Right ventricle myocardium inferior (tissue), 1 donor: ENCODE measurements at regions not wholly inside any gene's neighbourhood (a gene's known extent, or its start where the extent isn't known, plus 50 kb on each side); places are given as distances from the start of the nearest gene placed in this dataset.

ENCODE experiments used
- ATAC-seq: fragments of 200-7000 bp; cut with Tn5 transposase; one replicate; pipeline ENCODE4 v1.9.1; 2020; ENCODE audit warnings: mild to moderate bottlenecking, moderate library complexity
- DNase-seq: peaks from one replicate; pipeline ENCODE4 v3.0.0; 2021; ENCODE audit errors: missing footprints
- intact Hi-C: fragments of 100-400 bp; cut with DNase I; formaldehyde crosslinking; loops from one replicate; pipeline ENCODE4 v1.11.0; 2022
- donor health status: DM: no; HTN: yes; CAD: no; lungs with severe emphysema.

DNA sequence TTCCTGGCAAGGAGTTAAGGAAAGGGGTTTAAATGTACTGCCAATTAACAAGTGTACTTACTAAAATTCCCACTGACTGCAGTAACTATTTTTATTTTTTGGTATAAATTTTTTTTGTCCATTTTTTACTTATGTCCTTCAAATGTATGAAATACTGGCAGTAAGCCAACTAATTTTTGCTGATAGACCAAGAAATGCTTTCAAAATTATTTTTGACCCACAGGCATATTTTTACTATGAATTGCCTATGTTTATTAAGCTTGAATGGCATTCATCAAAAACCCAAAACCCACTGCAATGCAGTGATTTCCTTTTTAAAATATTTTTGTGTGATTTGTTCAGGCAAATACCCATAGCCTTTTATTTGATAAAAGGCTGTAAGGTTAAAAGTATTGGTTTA lies 560.1 kb downstream of the UTRN start:
- DNase-seq (no peak), ATAC-seq (no peak)
- intact Hi-C loops = no loop called here

DNA sequence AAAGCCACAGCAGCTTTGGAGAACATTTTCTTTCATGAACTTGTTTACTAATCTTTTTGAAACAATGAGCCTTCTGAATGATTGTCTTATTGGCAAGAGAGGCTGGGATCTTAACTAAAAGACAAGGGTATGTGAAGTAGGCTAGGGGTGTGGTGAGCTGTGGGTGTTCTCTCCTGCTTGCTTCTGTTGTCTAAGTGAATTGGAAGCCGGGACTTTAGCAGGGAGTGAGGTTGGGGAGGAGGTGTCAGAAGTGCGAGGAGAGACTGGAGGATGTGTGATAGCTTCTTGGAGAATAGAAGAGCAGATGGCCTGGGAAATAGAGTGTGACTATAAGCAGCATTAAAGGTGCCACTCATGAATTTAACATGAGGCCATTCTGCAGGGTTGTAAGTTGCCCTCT lies 562.8 kb downstream of the UTRN start:
- intact Hi-C loops = no loop called here
- no peak for ATAC-seq
- DNase-seq = no peak

DNA sequence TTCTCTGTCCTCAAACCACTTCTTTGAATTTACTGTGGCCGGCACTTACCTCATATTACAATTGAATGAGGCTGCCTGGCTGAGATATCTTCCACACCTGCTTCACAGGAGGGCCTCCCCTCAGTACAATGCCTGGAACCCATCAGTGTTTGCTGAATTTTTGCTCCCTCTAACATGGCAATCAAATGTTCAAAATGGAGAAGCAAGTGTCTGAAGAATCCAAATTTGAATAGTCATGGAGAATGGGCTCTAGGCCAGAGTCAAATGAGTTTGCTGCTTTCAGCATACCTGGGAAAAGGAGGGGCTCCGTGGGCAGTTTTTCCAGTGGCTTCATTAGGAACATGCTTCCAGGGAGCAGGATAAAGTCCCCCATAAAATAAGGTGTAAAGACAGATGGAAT lies 564.8 kb downstream of the UTRN start:
- ATAC-seq (no peak), DNase-seq (no peak)
- intact Hi-C loops = no loop called here

DNA sequence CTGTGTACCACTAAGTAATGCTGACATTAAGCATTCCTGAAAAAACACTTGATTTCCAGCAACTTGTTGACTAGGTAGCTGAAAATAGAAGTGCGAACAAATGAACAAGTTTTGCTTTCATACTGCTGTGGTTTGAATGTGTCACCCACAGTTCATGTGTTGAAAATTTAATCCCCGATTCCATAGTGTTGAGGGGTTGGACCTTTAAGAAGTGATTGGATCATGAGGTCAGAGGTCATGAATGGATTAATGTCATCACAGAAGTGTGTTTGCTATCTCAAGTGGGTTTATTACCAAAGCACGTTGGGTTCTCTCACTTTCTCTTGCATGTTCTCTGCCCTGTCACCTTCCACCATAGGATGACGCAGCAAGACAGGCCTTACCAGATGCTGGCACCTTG lies 568.5 kb downstream of the UTRN start:
- ATAC-seq (no peak), DNase-seq (no peak)
- intact Hi-C loops = no loop called here

DNA sequence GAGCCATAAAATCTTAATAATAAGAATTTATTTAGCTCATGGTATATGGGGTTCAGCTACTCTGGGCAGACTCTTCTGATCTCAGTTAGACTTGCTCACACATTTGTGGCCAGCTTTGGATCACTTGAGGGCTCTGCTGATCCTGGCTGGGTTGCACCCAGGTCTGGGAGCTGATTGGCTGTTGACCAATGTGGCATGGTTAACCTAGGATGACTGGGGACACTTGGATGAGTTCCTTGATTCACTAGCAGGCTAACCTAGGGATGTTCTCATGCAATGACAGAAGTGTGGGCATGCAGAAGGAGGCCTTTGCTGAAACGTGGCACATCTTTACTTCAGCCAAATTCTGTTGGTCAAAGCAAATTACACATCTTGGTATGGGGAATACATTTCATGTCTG lies 569.5 kb downstream of the UTRN start:
- intact Hi-C loops = no loop called here
- no peak for ATAC-seq
- no peak for DNase-seq

DNA sequence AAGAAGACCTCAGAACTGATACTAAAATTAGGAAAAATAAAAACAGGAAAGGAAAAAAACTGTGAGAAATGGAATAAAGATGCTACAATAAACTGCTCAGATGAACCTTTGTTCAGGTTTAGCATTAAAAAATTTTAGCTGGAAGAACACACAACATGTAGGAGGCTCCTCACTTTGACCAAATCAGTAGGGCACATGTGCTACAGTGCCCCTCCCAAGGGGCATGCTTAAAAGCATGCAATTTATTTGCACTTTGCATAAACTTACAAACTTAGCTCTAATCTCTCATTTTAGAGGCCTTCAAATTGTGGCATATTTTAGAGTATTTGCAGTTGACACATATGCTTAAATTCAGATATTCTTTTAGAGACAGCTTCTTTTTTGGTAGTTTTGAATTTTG lies 570.2 kb downstream of the UTRN start:
- intact Hi-C loops = no loop called here
- ATAC-seq = no peak
- no peak for DNase-seq

DNA sequence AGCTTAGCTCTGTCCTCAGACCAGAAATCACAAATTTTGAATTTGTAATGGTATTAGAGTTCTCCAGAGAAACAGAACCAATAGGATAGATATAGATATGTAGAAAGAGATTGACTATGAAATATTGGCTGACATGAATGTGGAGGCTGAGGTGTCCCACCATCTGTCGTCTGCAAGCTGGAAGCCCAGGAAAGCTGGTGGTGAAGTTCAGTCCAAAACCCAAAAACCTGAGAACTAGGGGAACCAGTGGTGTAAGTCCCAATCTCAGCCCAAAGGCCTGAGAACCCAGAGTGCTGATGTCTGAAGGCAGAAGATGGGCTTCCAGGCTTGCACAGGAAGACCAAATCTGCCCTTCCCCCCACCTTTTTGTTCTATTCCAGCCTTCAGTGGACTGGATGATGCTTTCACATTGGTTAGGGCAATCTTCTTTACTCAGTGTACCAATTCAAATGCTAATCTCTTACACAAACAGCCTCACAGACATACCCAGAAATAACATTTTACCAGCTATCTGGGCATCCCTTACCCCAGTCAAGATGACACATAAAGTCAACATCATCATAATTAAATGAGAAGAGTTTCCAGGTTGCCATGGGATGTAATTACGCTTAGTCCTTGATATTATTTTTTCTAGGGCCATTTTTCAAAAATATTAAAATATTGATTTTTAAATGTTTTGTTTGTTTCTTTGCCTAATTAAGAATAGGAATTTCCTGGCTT lies 570.8 kb downstream of the UTRN start:
- intact Hi-C loops = no loop called here
- DNase-seq = no peak
- ATAC-seq = no peak

DNA sequence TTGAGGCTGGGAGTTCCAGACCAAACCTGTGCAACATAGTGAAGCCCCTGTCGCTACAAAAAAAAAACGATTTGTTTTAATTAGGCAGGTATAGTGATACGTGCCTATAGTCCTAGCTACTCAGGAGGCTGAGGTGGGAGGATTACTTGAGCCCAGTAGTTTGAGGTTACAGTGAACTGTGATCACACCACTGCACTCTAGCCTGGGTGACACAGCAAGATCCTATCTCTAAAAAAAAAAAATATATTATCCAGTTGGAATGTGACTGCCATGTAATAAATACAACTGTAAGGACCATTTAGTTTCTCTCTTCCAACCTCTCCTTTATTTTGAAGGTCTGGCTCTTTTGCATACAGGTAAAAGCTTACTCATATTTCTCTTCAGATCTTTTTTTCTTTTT lies 571.5 kb downstream of the UTRN start:
- ATAC-seq (no peak), DNase-seq (no peak)
- intact Hi-C loops = no loop called here

DNA sequence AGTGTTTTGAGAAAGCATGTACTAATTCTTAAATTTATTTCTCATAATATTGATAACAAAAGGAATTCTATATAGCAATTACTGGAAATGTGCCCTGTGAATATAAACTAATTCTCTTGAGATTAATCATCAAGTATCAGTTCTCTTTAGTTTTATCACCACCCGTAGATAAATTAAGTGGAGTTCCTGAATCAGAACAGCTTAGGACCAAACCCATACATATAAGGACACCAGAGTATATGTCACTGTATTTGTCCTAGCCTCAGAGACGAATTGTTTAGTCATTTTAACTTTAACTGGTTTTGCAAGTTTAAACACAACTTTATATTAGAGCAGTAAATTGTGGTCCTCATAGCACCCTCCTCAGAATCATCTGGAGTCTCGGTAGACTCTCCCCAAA lies 572.0 kb downstream of the UTRN start:
- intact Hi-C loops = no loop called here
- no peak for ATAC-seq

DNA sequence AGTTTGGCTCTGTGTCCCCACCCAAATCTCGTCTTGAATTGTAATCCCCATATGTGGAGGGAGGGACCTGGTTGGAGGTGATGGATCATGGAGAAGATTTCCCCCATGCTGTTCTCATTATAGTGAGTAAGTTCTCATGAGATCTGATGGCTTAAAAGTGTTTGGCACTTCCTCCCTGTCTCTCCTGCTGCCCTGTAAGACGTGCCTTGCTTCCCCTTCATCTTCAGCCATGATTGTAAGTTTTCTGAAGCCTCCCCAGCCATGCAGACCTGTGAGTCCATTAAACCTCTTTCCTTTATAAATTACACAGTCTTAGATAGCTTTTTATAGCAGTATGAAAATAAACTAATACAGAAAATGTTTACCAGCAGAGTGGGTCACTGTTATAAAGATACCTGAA lies 577.6 kb downstream of the UTRN start:
- ATAC-seq = no peak
- no peak for DNase-seq
- intact Hi-C loops = no loop called here

More for the DNA sequence above, 572.0 kb downstream of the UTRN start:
- DNase-seq = no peak

DNA sequence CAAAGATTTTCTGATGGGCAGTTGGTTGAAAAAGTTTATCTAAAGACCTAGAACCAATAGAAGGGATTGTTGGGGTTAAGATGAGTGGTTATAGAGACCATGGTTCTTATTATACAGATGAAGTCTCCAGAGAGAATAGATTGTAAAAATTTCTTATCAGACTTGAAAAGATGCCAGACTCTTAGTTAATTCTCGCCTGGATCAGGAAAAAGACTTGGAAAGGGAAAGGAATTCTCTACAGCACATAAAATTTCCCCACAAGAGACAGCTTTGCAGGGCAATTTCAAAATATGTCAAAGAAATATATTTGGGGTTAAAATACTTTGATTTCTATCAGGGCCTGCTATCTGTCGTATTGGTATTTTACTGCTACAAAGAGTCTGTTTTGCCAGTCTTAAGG lies 582.6 kb downstream of the UTRN start:
- no peak for ATAC-seq
- DNase-seq = no peak
- intact Hi-C loops = no loop called here

DNA sequence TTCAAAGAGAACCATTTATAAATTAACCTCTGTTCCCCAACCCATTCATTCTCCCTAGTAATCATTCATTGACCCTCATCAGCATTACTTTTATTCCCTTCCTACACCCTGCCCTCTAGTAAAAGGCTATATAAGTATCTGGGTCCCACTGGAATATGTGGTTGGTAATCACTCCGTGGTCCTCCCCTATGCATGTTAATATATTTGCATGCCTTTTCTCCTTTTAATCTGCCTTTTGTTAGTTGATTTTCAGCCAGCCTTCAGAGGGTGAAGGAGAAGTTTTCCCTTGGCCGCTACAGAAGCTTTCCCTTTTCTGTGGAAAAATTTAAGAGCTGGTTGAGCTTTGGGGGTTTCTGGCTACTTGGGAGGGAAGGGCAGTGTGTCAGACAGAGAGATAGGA lies 585.6 kb downstream of the UTRN start:
- intact Hi-C loops = no loop called here
- DNase-seq (no peak), ATAC-seq (no peak)

DNA sequence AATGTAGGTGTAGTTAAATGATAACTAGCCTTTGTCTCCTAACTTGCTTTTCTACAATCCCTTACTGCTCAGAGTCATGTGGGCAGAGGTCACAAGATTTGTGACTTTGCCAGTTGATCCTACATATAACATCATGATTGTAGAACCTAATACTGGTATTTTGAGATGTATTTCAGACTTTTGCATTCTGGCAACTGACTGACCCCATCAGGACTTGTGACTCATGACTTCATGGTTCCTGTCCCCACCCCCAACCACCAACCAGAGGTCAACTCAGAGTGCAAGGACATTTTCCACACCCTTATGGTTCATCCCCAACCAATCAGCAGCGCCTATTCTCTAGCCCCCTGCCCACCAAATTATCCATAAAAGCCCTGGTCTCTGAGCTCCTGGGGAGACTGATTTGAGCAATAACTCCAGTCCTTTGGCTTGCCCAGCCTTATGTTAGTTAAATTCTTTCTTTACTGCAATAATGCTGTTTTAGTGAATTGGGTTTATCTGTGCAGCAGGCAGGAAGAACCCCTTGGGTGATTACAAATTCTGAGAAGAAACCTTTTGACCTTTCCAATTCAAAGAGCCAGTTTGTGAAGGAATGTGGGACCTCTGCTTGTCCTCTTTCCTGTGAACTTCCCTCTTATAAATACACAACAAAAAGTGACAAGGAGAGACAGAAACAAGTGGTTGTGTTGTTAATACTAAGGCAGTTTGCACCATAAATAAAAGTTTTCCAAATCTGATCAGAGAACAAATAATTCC lies 588.7 kb downstream of the UTRN start:
- DNase-seq = no peak
- ATAC-seq = no peak

DNA sequence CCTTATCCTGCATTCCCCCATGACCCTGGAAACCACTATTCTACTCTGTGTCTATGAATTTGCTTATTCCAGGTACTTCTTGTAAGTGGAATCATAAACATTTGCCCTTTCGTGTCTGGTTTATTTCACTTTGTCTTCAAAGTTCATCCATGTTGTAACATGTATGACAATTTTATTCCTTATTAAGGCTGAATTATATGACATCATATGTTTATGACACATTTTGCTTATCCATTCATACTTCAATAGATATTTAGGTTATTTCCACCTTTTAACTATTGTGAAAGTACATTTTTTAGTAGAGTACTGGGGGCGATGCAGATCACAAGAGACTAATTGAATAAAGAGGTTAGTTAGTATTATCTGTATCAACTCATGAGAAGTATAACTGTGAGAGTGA lies 591.6 kb downstream of the UTRN start:
- DNase-seq (no peak), ATAC-seq (no peak)
- intact Hi-C loops = no loop called here

More for the DNA sequence above, 588.7 kb downstream of the UTRN start:
- intact Hi-C loops = no loop called here

DNA sequence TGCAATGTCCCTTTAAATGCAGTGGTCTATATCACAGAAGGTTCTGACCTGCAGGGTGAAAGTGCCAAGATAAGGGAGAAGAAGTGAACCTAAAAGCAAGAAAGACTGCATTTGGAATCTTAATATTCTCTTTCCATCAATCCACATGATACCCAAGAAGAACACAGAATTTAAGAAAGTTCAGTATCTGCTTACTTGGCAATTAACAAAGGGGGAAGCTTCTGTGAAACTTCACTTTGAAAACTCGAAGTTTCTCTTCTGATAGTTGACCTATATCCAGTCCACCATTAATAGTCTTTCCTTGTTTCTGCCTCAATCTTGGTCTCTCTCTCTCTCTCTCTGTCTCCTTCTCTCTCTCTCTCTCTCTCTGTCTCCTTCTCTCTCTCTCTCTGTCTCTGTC lies 592.0 kb downstream of the UTRN start:
- ATAC-seq (no peak), DNase-seq (no peak)
- intact Hi-C loops = no loop called here

DNA sequence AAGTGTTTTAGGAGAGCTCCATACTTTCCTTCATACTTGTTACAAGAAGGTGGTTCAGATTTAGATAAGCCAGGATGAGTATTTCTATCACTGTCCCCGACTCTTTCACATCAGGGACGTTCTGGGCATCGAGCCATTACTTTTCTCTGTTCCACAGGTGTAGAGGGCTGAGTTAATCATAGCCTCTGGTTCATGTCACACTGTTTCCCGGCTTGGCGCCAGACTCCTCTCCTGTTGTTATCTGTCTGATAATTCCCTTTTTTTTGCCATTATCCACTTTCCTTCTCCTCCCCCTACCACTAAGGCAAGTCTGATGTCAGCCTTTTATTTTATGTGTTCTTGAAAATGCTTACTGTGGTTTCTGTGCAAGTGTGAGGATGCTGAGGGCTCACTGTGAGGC lies 593.4 kb downstream of the UTRN start:
- intact Hi-C loops = no loop called here
- ATAC-seq (no peak), DNase-seq (no peak)

DNA sequence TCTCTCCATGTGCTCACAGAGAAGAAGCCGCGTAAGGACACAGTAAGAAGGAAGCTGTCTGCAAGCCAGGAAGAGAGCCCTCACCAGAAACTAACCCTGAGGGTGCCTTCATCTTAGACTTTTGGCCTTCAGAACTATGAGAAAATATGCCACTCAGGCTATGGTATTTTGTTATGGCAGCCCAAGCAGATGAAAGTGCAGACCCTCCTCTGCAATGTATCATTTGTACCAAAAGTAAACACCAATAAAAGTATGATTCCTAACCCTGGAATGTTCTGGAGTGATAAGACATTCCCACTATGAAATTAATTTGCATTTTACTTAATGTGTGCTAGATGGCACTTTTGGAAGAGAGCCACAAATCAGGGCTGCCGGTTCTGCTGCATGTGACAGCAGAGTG lies 594.3 kb downstream of the UTRN start:
- intact Hi-C loops = no loop called here
- no peak for ATAC-seq
- DNase-seq = no peak

DNA sequence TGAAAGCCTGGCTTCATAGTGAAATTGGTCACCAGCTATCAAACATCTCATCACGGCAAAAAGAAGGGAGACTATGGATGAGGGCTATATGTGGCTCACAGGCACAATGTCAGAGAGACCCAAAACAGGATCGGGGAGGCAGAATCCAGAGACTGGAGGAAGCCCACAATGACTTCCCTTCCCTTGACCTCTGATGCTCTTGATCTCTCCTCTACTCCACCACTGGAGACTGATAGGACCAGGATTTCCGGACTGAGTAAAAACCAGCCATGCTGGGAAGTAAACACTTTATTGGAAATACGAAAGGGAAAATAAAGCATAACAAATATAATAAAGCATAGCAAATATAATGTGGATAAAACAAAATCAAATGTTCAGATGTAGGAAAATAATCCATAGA lies 597.3 kb downstream of the UTRN start:
- DNase-seq = no peak
- intact Hi-C loops = no loop called here
- no peak for ATAC-seq

DNA sequence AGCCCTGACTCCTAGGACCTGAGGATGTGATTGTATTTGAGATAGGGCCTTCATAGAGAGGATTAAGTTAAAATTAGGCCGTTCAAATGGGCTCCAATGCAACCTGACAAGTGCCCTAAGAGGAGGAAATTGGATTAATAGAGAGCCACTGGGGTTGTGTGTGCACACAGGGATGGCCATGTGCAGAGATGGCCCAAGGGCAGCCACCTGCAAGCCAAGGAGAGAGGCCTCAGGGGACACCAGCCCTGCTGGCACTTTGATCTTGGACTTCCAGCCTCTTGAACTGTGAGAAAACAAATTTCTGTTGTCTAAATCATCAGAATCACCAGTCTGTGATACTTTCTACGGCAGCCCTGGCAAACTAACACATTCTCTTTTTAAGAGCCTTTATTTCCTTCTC lies 598.8 kb downstream of the UTRN start:
- intact Hi-C loops = no loop called here
- ATAC-seq (no peak), DNase-seq (no peak)

DNA sequence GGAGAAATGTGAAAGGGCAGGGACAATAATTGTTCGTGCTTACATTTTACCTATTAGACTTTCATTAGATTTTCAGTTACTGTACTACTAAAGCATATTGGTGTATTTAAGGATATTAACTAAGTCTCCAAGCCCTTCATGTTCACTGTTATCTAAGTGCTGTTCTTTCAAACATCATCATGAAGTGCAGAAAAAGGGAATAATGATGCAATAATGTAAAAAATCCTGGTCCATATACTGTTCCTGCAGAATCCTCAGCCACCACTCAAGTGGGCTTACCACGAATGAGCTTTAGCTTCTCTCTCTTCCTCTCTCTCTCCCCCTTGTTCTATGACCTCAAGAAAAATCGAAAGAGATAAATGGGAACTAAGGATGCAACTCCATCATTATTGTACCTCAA lies 600.7 kb downstream of the UTRN start:
- no peak for ATAC-seq
- DNase-seq = no peak
- intact Hi-C loops = no loop called here

DNA sequence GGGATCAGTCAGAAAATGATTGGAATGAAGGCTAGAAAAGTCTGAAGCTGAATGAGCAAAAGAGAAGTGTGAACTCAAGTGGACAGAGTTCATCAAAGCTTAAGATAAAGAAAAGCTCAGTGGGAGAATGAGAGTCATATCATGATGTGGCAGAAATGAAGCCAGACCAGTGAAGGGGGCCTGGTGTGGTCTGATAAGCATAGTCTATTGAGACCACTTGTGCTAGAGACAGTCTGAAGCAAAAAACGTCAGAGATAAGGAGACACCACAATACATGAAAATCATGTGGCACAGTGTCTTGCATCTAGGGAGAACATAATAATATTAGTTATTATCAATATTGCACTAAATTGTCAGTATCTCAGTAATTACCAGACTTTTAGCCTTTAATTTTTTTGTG lies 601.5 kb downstream of the UTRN start:
- ATAC-seq = no peak
- intact Hi-C loops = no loop called here
- no peak for DNase-seq
